Umbilical cord (tissue), 1 donor: ENCODE measurements at regions not wholly inside any gene's neighbourhood (a gene's known extent, or its start where the extent isn't known, plus 50 kb on each side); places are given as distances from the start of the nearest gene placed in this dataset.

Experiments used
- DNase-seq: peaks from one replicate; pipeline ENCODE4 v3.0.0-alpha.2; 2015; ENCODE audit warnings: low spot score

DNA sequence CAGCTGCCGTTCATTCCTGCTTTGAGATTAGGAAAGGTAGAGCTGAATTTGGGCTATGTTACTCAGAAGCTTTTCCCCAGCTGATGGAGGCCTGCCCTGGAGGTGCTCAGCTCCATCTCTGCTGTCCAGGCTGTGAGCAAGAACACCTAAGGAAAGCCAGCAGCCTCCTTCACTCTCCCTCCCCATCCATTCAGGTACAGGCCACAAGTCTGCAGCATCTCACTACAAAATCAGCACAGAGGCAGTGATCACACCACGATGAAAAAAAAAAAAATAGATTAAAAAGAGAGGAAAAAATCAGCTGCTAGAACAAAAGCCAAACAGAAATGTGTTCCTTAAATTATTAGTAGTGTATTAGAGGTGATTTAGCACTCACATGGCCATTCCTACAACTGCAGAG is 515.0 kb downstream of the CDH26 start:
- DNase-seq = no peak

DNA sequence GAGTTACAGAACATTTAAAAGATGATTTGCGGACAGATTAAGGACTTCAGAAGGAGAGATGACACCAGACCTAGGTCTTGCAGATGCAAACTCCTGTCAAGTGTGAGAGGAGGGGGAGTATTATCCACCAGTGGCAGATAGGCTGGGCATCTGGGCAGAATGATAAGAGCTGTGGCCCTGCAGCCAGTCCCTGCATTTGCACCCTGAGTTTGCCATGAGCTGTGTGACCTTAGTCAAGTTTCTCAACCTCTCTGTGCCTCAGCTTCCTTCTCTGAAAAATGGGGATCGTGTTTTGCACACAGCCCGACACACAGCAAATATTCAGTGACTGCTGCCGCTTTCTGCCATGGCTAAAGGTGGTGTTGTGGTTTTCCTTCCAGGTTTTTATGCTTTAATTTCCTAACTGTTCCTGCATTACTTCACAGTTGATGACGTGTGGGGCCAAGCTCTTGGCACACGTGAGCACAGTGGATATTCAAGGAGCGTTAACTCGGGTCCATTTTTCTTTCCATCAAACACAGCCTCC is 516.2 kb downstream of the CDH26 start:
- DNase-seq = no peak

DNA sequence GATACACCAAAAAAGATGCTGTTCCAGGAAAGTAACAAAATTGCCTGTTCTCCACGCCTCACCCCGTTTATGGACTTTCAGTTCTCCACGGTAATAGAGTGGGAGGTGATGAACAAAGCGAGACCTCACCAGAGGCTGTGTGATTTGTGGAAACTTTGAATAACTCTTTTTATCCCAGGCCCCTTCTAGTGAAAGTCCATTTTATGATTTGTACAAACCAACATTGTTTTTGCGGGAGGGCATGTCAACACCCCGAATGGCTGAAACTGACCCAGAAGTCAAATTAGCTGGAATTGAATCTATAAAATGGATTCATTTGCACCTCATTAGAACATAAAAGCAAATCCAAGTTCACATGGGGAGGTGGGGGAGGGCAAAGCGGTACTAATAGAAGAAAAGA is 517.8 kb downstream of the CDH26 start:
- no peak for DNase-seq

DNA sequence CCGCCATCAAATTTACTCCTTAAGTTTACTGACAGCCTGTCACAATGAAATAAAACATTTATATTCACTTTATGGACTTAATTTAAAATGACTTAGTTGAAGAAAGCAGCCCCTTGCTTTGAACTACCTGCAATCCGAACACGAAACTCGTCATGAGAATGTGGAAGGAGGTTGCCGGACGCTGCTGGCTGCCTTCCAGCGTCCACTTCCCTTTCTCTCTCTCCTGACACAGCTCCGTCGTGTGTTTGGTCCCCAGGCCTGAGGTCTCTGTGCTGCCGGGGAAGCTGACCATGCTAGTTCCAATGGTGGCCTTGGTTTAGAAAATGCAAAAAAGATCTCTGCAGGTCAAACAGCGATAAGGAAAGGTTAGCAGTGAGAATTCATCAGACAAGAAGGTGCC is 519.7 kb downstream of the CDH26 start:
- DNase-seq = no peak

DNA sequence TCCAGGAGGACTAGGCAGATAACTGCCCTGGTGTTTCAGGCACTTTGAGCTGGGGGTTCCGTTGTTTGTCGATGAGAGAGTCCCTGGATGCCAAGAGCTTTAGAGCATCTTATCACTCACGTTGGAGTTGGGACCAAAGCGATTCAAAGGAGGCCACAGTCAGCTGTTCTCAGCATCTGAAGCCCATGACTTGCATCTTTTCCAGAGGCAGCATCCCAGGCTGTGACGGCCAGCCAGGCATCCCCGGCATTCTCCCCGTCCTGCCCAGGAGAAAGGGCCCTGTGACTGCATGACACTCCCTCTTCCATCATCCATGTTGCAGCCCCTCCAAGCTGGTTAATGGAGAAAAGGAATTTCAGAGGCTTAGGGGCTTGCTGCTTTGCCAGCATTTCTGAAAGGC is 520.3 kb downstream of the CDH26 start:
- DNase-seq = no peak

DNA sequence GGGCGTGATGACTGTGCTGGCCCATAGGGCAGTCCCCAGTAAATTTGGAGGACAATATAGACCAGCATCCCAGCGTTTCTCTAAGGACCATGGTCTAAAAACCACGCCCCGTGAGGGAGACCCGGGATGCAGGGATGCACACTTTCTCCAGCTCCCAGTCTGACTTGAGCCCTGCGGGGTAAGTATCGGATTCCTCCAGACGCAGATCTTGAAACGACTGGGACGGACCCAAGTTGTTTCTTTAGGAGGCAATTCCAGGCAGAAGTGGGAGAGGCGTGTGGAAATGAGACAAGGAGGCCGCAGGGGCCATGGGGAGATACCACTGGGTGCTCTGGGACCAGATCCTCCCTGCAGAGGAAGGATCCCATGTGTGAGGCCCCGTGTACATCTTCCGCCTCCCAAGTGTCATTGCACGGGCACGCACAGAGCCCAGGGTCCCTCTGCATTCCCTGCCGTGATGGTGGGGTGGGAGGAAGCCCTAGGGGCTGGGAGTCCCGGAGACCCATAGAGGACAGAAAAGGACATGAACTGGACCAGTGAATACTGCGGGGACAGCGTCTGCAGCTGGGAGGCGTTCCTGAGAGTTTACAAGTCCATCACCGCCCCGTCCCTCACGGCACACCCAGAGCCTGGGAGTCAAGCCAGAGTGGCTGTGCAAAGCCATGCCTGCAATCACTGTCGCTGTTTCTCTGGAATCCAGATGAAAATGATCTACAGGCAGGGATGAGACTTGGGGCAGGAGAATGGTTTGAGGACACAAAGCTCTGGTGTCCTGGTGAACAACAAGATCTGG is 522.9 kb downstream of the CDH26 start:
- peak; percentile 13 for DNase-seq

DNA sequence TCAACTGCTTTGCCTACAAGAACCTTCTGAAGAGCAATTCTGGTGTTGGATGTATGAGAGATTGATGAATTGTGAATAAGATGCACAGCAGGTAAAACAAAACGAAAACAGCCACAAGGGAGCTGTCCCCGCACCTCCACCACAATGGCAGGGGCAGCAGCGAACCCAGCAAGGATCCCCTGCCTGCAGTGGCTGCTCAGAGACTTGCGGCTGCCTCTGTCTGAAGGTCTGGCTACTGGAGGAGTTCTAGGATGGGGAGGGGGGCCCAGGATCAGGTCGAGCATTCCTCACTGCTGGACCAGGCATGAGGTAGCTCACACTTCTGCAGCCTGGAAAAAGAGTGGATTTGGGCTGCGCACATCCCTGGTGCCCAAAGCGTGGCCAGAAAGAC is 523.5 kb downstream of the CDH26 start:
- no peak for DNase-seq

DNA sequence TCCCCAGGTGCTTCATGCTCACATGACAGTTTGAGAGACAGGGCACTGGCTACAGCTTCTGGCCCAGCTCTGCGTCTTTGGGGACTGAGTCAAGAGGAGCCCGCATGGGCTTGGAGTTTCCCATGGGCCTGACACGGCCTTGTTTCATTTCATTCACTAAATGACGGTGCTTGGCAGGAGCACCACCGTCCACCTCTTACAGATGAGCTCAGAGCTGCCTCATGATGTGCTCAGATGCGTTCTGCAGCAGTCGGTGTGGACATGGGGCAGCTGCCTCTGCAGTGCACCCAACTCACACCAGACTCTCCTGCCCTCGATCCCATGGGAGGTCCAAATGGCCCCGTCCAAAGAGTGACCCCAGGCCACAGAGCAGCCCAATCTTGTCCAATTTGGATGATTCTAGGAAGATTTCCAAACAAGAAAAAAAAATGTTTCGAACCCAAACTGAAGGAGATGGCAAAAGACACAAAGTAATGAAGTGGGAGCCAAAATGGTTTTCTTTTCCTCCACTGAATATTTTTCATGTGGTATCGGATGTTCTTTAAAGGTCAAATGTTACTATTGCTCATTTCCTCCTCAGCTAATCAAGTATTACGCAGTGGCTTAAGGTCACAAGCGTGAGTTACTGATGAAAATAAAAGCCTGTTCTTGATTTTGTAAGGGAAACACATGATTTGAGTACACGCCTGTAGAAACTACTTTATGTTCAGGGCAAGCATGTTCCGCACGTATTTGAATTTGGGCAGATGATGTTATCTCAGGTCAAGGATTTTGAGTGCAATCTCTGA is 524.2 kb downstream of the CDH26 start:
- DNase-seq = no peak

DNA sequence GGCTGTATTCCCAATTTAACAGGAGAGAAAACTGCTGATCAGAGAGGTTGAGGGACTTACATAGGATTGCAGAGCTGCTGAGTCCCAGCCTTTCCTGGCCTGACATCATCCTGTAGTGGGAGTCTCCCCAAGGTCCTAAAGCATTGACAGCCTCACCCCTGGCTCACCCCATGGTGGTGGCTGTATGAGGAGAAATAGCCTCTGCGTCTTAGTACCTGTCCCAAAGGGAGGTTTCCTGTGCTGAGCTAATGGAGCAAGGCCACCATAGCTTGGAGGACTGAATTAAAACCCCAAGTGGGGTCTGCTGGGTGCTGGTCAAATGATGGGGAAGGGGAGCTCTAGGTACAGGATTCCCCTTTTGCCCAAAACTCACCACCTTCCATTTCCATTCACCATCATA is 525.1 kb downstream of the CDH26 start:
- no peak for DNase-seq

DNA sequence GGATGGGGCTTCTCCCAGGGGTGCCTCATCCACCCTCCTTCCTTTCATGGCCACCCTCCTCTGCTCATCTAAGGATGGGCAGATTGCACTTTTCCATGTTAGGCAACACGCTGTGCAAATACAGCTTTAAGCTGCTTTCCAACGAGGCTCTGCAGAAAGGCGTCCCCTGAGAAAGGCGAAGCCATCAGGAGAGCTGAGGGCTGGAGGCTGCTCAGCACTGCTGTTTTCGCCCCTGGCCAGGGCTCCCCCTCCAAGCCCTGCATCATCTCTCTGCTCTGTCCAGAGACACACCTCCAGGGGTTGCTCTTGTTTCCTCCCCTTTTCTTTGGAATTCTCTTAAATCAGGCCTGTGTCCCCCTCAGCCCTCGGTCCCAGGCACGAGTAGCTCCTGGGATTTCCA is 526.1 kb downstream of the CDH26 start:
- no peak for DNase-seq

DNA sequence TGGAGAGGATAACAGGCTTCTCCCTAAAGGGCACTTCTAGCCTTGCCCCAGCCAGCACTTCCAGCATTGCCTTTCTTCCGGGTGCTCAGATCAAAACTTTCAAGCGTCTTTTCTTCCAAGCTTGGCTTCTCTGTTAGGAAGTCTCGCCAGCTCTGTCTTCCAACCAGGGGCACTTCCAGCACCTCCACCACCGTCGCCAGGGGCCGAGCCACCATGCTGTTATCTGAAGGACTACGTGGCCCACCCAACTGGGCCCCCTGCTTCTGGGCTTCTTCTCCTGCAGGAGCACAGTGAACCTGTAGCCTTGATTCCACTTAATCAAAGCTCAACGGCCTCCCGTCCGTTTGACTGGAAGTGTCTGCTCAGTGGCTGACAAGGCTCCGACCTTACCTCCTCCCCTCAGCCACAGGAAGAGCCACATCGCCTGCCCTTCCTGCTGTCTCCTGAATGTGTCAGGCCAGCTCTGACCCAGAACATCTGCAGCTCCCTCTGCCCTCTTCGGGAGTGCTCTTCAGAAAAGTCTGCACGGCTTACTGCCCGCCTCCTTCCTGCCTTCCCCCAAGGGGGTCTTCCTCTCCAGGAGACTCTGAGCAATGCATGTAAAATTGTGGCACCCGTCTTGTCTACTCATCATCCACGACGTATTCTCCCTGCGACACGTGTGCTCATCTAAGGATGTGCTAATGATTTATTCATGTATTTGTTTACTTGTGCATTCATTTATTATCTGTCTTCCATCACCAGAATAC is 527.0 kb downstream of the CDH26 start:
- DNase-seq = no peak

DNA sequence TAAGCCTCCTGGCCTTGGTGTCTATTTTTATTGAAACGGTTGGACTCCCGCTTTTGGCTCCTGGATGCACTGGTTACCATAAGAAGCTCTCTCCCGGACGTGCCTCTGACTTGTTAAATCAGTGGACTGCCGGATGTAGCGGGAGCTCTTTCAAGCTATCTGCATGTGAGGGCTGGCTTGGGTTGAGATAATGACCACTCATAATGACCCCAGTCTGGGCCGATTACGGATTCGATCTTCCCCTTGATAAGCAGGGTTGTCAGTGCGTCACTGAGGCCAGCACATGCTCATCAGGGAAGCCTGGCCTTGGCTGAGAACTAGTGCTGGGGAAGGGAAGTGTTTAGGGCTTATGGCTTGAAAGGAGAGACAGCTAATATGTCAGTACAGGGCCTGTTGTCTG is 528.1 kb downstream of the CDH26 start:
- no peak for DNase-seq

DNA sequence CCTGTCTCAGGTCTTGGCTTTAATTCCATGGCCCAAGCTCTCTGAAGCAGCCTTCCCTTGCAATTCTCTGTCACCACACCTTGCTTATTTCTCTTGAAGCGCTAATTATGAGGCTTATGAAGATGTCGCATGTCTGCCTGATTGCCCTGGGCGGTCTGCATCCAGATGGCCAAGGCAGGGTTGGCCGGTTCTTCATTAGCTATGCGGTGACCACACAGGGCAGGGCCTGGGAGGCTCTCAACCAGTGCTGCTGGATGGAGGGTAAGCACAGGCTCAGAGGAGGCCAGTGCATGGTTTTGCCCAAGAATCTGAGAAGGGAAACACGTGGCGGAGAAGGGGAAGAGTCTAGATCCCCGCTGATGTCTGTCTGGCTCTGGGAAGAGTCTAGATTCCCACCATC is 528.7 kb downstream of the CDH26 start:
- DNase-seq = no peak

DNA sequence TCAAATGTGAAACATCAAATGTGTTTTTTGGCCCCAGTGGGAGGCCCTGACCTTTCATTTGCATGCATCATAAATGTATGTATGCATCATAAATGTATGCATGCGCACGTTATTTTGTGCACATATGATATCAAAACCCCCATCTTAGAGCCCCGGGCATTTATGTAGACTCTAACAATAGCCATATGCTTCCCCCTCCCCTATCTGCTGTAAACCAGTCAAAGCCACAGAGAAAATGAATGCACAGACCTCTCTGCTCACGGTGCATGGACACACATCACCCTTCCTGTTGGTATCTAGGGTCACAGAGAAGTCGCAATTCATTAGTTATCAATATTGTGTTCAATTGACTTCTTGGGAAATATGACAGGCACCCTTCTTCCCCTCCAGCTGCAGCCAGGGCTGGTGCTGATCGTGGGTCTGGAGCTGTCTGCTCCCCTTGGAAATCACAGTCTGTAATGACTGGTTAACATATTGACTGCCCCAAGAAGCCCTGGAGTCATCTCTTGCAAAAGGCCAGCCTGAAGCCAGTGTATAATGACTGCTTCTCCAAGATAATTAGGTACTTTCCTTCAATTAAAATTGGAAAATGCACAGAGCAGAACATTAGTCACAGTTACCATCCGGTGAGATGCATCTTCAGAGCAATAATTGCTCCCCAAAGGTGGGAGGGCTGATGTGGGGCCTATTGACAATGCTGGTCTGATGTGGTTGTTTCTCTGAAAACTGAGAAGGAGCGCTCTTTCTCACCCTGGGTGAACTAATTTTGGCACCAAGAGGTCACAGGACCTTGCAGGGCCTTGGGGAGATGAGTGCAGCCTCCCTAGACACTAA is 532.2 kb downstream of the CDH26 start:
- no peak for DNase-seq

DNA sequence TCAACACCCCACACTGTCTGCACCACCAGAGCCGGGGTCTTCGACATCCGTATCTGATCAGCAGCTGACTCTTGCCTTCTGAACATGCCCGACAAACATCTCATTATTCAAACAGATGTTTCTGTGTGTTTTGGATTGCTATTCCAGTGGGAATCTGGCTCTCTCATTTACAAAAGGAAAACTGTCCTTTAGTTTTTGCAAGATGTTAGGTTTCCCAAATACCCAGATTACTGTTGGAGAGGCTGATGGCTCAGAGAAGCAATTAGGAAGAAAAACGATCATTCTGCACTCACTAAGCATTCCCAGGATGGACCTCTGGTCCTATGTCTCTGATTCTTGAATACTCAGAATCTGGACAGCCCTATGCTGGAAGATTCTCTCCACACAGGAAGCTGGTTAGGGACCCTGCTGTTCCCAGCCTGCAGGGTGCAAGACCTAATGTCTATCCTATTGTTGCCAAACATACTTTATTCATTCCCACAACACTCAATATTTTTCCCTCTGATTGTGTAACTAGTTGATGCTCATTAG is 532.9 kb downstream of the CDH26 start:
- DNase-seq = no peak

DNA sequence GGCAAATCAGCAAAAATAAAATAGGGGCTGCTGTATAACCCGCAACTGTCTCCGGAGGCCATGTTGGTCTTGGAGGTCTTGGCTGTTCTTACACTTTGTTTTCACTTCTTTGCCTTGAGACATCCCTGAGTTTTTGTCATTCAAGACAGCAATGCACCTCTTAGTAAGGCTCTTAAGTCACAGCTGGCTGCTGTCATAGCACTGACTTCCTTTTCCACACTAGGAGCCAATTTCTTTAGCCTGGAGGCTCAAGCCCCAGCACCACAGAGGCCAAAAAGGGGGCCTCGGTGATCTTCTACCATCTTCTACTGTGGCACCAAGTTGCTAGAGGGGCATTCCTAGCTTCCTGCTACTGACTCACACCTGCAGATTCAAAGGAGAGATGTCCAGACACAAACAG is 536.3 kb downstream of the CDH26 start:
- DNase-seq = no peak

DNA sequence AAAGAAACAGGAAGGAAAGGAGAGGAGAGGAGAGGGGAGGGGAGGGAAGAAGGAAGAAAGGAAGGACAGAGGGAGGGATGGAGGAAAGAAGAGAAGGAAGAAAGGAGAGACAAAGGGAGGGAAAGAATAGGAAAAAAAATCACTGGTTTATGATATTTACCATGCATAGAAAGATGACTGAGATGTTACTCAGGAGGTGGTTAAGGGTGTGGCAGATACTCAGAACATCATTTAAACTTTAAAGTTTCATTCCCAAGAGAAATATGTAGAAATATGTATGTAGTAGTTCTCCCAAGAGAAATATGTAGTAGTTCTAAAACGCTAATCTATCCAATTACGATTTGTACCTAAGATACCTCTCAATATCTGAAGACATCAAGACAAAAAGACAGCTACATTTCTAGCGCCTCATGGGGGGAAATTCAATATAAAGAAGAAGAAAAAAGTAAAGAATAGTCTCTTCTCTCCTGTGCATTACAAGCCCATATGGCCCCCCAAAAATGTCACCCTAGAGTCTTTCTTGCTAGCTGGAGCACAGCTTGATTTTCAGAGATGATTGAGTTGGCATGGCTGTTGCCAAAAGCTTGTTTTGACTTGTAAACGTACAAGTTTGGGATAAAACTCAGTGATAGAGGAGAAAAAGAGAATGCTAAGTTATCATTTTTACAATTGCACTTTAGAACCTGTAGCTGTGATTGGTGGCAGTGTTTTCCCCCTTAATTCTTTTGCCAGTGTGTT is 539.2 kb downstream of the CDH26 start:
- DNase-seq = no peak

DNA sequence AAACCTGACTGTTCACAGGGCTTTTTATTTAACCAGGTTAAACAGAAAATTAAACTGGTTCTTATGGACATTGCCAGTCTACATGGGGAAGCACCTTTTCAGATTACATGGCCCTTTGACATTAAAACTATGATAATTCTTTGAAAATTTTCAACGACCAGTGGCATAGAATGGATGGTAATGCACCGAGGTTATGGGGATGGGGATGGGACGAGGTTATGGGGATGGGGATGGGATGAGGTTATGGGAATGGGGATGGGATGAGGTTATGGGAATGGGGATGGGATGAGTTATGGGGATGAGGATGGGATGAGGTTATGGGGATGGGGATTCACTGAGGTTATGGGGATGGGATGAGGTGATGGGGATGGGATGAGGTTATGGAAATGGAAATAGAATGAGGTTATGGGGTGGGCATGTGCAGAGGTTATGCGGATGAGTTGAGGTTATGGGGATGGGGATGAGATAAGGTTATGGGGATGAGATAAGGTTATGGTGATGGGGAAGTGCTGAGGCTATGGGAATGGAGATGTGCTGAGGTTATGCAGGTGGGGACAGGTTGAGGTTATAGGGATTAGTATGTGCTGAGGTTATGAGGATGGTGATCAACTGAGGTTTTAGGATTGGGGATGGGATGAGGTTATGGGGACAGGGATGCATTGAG is 541.9 kb downstream of the CDH26 start:
- no peak for DNase-seq

DNA sequence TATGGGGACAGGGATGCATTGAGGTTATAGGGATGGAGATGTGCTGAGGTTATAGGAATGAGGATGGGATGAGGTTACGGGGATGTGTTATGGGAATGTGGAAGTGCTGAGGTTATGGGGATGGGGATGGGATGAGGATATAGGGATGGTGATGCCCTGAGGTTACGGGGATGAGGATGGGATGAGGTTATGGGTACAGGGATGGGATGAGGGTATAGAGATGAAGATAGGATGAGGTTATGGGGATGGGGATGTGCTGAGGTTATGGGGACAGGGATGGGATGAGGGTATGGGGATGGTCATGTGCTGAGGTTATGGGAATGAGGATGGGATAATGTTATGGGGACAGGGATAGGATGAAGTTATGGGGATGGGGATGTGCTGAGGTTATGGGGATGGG is 542.8 kb downstream of the CDH26 start:
- no peak for DNase-seq

DNA sequence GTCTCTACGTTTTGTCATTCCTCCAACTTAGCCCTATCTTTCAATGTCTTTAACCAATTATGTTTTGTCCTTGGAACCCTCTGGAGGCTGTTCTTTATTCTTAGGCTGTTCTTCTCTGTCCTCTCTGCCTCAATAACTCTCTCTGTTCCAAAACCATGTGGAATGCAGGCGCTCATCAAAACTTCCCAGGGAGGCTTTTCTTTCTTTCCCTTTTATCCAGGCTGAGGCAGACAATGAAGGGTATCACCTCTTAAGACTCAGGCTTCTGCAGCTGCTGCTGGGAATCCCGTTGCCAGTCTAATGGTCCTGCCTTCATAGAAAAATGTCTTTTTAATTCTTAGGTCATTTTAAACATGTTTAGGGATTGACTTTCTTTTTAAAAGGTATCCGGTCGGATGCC is 544.7 kb downstream of the CDH26 start:
- DNase-seq = no peak
